HCT116 (cell line): ENCODE measurements at regions not wholly inside any gene's neighbourhood (a gene's known extent, or its start where the extent isn't known, plus 50 kb on each side); places are given as distances from the start of the nearest gene placed in this dataset.

Experiments
- ATAC-seq: fragments of 200-7000 bp; cut with Tn5 transposase; 2 replicates; pipeline ENCODE4 v1.9.1; 2020; ENCODE audit warnings: mild to moderate bottlenecking, moderate library complexity
- BruUV-seq: library from RNA; stranded (reverse); fragments of 400-500 nt; replicated peaks from 2 replicates; lab custom pipeline; 2021; lab: Mats Ljungman, UMichigan
- CTCF ChIA-PET: fragments of 300-600 bp; sonication (Branson Sonifier 250); formaldehyde crosslinking; loops from one replicate; lab custom pipeline; 2021; ENCODE audit warnings: antibody characterized with exemption; lab: Charles Lee
- POLR2A ChIA-PET: fragments of 300-600, 350-600 bp; sonication (Branson Sonifier 250); formaldehyde crosslinking; loops from one replicate; lab custom pipeline; 2021; ENCODE audit warnings: antibody characterized with exemption; lab: Charles Lee
- RAD21 ChIA-PET, 2 experiments: fragments of 300-600 bp; sonication (Branson Sonifier 250); formaldehyde crosslinking; loops; one replicate each; lab custom pipeline; 2023; ENCODE audit warnings: low total read pairs in 2 of 2; ENCODE audit not compliant: uncharacterized antibody in 2 of 2, unreplicated experiment in 2 of 2, low non-redundant PET in 1 of 2; lab: Charles Lee
- DNase-seq: peaks from one replicate; pipeline ENCODE4 v3.0.0-alpha.2; 2010; ENCODE audit warnings: low read depth, low spot score
- H2AFZ ChIP-seq: fragments of 200-600 bp; shearing (Covaris generic), sonication (generic); 2 replicates; pipeline ENCODE4 v1.6.1; 2017; ENCODE audit warnings: low read depth, mixed run types, mixed read lengths, antibody characterized with exemption, low read length; ENCODE audit not compliant: poor library complexity, severe bottlenecking
- H3K27ac ChIP-seq: 2 replicates; pipeline ENCODE4 v1.5.1; 2012; ENCODE audit warnings: low read depth, low read length
- H3K27me3 ChIP-seq: fragments of 200-600 bp; sonication (generic); 2 replicates; pipeline ENCODE4 v1.6.1; 2016; ENCODE audit warnings: mixed run types, low read length, mixed read lengths; ENCODE audit not compliant: insufficient read depth
- H3K36me3 ChIP-seq, 2 experiments: fragments of 200-500 bp in 1 of 2; fragments of 200-600 bp in 1 of 2; sonication (Bioruptor generic) in 1 of 2; sonication (generic) in 1 of 2; 2 replicates each; pipeline versions ENCODE4 v1.5.1 to v1.6.1; 2014 to 2016; ENCODE audit warnings: low read length in 2 of 2, inconsistent platforms in 1 of 2, mixed read lengths in 1 of 2, mixed run types in 1 of 2; ENCODE audit not compliant: insufficient read depth in 2 of 2, control insufficient read depth in 1 of 2
- H3K4me1 ChIP-seq, 2 experiments: fragments of 200-600 bp in 1 of 2; sonication (generic) in 1 of 2; 2 replicates each; pipeline versions ENCODE4 v1.5.1 to v1.6.1; 2012 to 2017; ENCODE audit warnings: low read length in 2 of 2, inconsistent platforms in 1 of 2, mild to moderate bottlenecking in 1 of 2, mixed read lengths in 1 of 2, mixed run types in 1 of 2, moderate library complexity in 1 of 2; ENCODE audit not compliant: insufficient read depth in 2 of 2, control insufficient read depth in 1 of 2
- H3K4me2 ChIP-seq: fragments of 200-600 bp; sonication (generic); 2 replicates; pipeline ENCODE4 v1.6.1; 2017; ENCODE audit warnings: mixed run types, low read length, mixed read lengths
- H3K4me3 ChIP-seq, 2 experiments: fragments of 200-600 bp in 1 of 2; sonication (generic) in 1 of 2; replicated peaks in 1 of 2; 2 replicates each; pipeline ENCODE4 v1.5.1; 2011 to 2016; ENCODE audit warnings: low read length in 2 of 2, control low read depth in 1 of 2, low read depth in 1 of 2, mild to moderate bottlenecking in 1 of 2, mixed read lengths in 1 of 2, mixed run types in 1 of 2
- H3K79me2 ChIP-seq: fragments of 200-600 bp; sonication (generic); 2 replicates; pipeline ENCODE4 v1.6.1; 2017; ENCODE audit warnings: mild to moderate bottlenecking, mixed run types, low read length, moderate library complexity, mixed read lengths; ENCODE audit not compliant: insufficient read depth
- H3K9ac ChIP-seq: fragments of 200-600 bp; sonication (generic); 2 replicates; pipeline ENCODE4 v1.6.1; 2016; ENCODE audit warnings: low read length, mixed read lengths
- H3K9me2 ChIP-seq: fragments of 200-600 bp; sonication (generic), shearing (Covaris generic); 2 replicates; pipeline ENCODE4 v1.6.1; 2017; ENCODE audit warnings: mixed run types, mild to moderate bottlenecking, moderate library complexity; ENCODE audit not compliant: insufficient read depth
- H3K9me3 ChIP-seq, 2 experiments: fragments of 200-500 bp in 1 of 2; fragments of 200-600 bp in 1 of 2; sonication (Bioruptor generic) in 1 of 2; sonication (generic) in 1 of 2; 2 replicates each; pipeline ENCODE4 v1.6.1; 2014 to 2017; ENCODE audit warnings: low read length in 2 of 2, mixed read lengths in 2 of 2, inconsistent platforms in 1 of 2, low read depth in 1 of 2, mild to moderate bottlenecking in 1 of 2, mixed run types in 1 of 2, moderate library complexity in 1 of 2; ENCODE audit not compliant: control insufficient read depth in 1 of 2, insufficient read depth in 1 of 2
- H4K20me1 ChIP-seq: fragments of 200-600 bp; sonication (generic), shearing (Covaris generic); 2 replicates; pipeline ENCODE4 v1.6.1; 2017; ENCODE audit warnings: mixed run types, mild to moderate bottlenecking, moderate library complexity; ENCODE audit not compliant: insufficient read depth
- CBX3 ChIP-seq: IDR thresholded peaks from 2 replicates; pipeline ENCODE4 v1.6.1; 2012; ENCODE audit warnings: low read depth
- CEBPB ChIP-seq: IDR thresholded peaks from 2 replicates; pipeline ENCODE4 v1.6.1; 2012; ENCODE audit warnings: low read depth
- CTCF ChIP-seq, 3 experiments: fragments of 200-600 bp in 1 of 3; sonication (generic) in 1 of 3; IDR thresholded peaks in 2 of 3; conservative IDR thresholded peaks in 1 of 3; 2 replicates each; pipeline ENCODE4 v1.5.1; 2012 to 2017; ENCODE audit warnings: low read depth in 2 of 3, low read length in 2 of 3, antibody characterized with exemption in 1 of 3, borderline replicate concordance in 1 of 3, control low read depth in 1 of 3, mild to moderate bottlenecking in 1 of 3, mixed read lengths in 1 of 3, mixed run types in 1 of 3, moderate library complexity in 1 of 3; ENCODE audit not compliant: insufficient read depth in 1 of 3
- ELF1 ChIP-seq: IDR thresholded peaks from 2 replicates; pipeline ENCODE4 v1.6.1; 2012; ENCODE audit warnings: low read depth, borderline replicate concordance
- EZH2 ChIP-seq: fragments of 200-600 bp; sonication (generic); IDR thresholded peaks from 2 replicates; pipeline ENCODE4 v1.6.1; 2017; ENCODE audit warnings: antibody characterized with exemption, mixed run types
- EZH2phosphoT487 ChIP-seq: fragments of 200-600 bp; IDR thresholded peaks from 2 replicates; pipeline ENCODE4 v1.6.1; 2018; ENCODE audit warnings: antibody characterized with exemption, borderline replicate concordance
- JUND ChIP-seq: IDR thresholded peaks from 2 replicates; pipeline ENCODE4 v1.6.1; 2012
- POLR2A ChIP-seq: IDR thresholded peaks from 2 replicates; pipeline ENCODE4 v1.7.0; 2011; ENCODE audit warnings: borderline replicate concordance; ENCODE audit not compliant: insufficient read depth, insufficient read length; ENCODE audit errors: extremely low read depth
- RAD21 ChIP-seq: IDR thresholded peaks from 2 replicates; pipeline ENCODE4 v1.6.1; 2012; ENCODE audit warnings: low read depth, mild to moderate bottlenecking
- REST ChIP-seq: IDR thresholded peaks from 2 replicates; pipeline ENCODE4 v1.6.1; 2012; ENCODE audit warnings: low read depth
- SIN3A ChIP-seq: IDR thresholded peaks from 2 replicates; pipeline ENCODE4 v1.6.1; 2012; ENCODE audit warnings: low read depth
- SP1 ChIP-seq: IDR thresholded peaks from 2 replicates; pipeline ENCODE4 v1.6.1; 2012; ENCODE audit warnings: low read depth
- SRF ChIP-seq: IDR thresholded peaks from 2 replicates; pipeline ENCODE4 v1.6.1; 2012; ENCODE audit warnings: low read depth
- YY1 ChIP-seq: IDR thresholded peaks from 2 replicates; pipeline ENCODE4 v1.6.1; 2011; ENCODE audit warnings: low read length, low read depth, moderate library complexity, mild to moderate bottlenecking; ENCODE audit not compliant: insufficient replicate concordance; ENCODE audit errors: extremely low read depth
- ZBTB33 ChIP-seq: IDR thresholded peaks from 2 replicates; pipeline ENCODE4 v1.6.1; 2011; ENCODE audit warnings: mild to moderate bottlenecking, low read length, moderate library complexity; ENCODE audit not compliant: insufficient replicate concordance; ENCODE audit errors: extremely low read depth
- ZFX ChIP-seq: fragments of 450-650 bp; IDR thresholded peaks from 2 replicates; pipeline ENCODE4 v1.6.1; 2017
- ZNF274 ChIP-seq: fragments of 200-500 bp; sonication (Bioruptor generic); IDR thresholded peaks from 2 replicates; pipeline ENCODE4 v1.6.1; 2014; ENCODE audit warnings: mild to moderate bottlenecking, low read depth, low read length, inconsistent platforms
- intact Hi-C: fragments of 100-400 bp; cut with micrococcal nuclease; formaldehyde crosslinking; loops from 2 replicates; pipeline ENCODE4 v1.10.0; 2022

- TF ChIP-seq REST (no peak), CEBPB (no peak), SRF (no peak), EZH2 (no peak), ZFX (no peak), JUND (no peak), ZNF274 (no peak), SP1 (no peak)
- TF ChIP-seq, all 23 proteins: peak for 0
Observed at GRCh38 chr7:125678771-125679170, 749.1 kb upstream of the POT1 start (continued).

GRCh38 chr7:125675640-125676039 lies 746.0 kb upstream of the POT1 start:
- H3K4me2 ChIP-seq: no peak overlapping the region
- H3K27me3 ChIP-seq: no peaks in the 10 kb centered on the region
- no peaks in the 10 kb centered on the region for H3K9me3 ChIP-seq
- no peaks in the 10 kb centered on the region for H4K20me1 ChIP-seq
- TF ChIP-seq SRF (no peak), EZH2phosphoT487 (no peak), ZBTB33 (no peak), ELF1 (no peak), POLR2A (no peak), RAD21 (no peak), CTCF (IDR thresholded peaks at IDR 0.05 in 2 of 3, conservative IDR thresholded peaks at IDR 0.05 in 1 of 3; ENCODE audit: borderline replicate concordance in 1 of 3, insufficient read depth in 1 of 3, low read depth in 2 of 3, low read length in 2 of 3) (no peak), CBX3 (no peak), YY1 (no peak), SIN3A (no peak), JUND (no peak)
- TF ChIP-seq, all 23 proteins: peak for 0
- Histone ChIP-seq H3K27ac (no peak overlapping the region), H3K36me3 (no peaks in the 10 kb centered on the region), H3K79me2 (no peaks in the 10 kb centered on the region), H2AFZ (no peak overlapping the region), H3K4me1 (no peaks in the 10 kb centered on the region), H3K9ac (no peak overlapping the region), H3K4me3 (no peak overlapping the region), H3K9me2 (no peaks in the 10 kb centered on the region)
- intact Hi-C loops: no loop called here
- ChIA-PET CTCF (no interaction called here), RAD21 (no interaction called here), POLR2A (no interaction called here)
- no TSS peak for BruUV-seq
- DNase-seq: no peak
- ATAC-seq: no peak
